IMR-90 (cell line): ENCODE measurements at regions not wholly inside any gene's neighbourhood (a gene's known extent, or its start where the extent isn't known, plus 50 kb on each side); places are given as distances from the start of the nearest gene placed in this dataset.

Experiments
- ATAC-seq: fragments of 200-7000 bp; cut with Tn5 transposase; 2 replicates; pipeline ENCODE4 v1.9.1; 2020; ENCODE audit warnings: low read depth, mild to moderate bottlenecking, moderate library complexity
- BruUV-seq: library from RNA; stranded (reverse); fragments of 400-500 nt; replicated peaks from 2 replicates; lab custom pipeline; 2021; lab: Mats Ljungman, UMichigan
- CTCF ChIA-PET: fragments of 300-600 bp; formaldehyde crosslinking; extraction: SDS; loops from one replicate; lab custom pipeline; 2021; ENCODE audit warnings: antibody characterized with exemption; lab: Yijun Ruan, JAX
- POLR2A ChIA-PET: fragments of 300-600 bp; sonication (Branson Sonifier 250); formaldehyde crosslinking; loops from one replicate; lab custom pipeline; 2022; ENCODE audit warnings: antibody characterized with exemption; ENCODE audit not compliant: unreplicated experiment; lab: Charles Lee
- DNase-seq: peaks from one replicate; pipeline ENCODE4 v3.0.0; 2013
- H2AFZ ChIP-seq: replicated peaks from 2 replicates; pipeline ENCODE3; 2013; ENCODE audit warnings: low read length, mild to moderate bottlenecking; ENCODE audit not compliant: poor library complexity
- H2AK5ac ChIP-seq: 2 replicates; pipeline ENCODE4 v1.6.1; 2013; ENCODE audit warnings: low read depth, low read length, inconsistent platforms
- H2AK9ac ChIP-seq: replicated peaks from 2 replicates; pipeline ENCODE3; 2013; ENCODE audit warnings: mild to moderate bottlenecking, low read depth, low read length, moderate library complexity; ENCODE audit not compliant: poor library complexity
- H2BK120ac ChIP-seq: 2 replicates; pipeline ENCODE4 v1.6.1; 2013; ENCODE audit warnings: low read depth, low read length, inconsistent platforms
- H2BK15ac ChIP-seq: 3 replicates; pipeline ENCODE4 v1.6.1; 2013; ENCODE audit warnings: low read depth, low read length, inconsistent platforms
- H2BK20ac ChIP-seq: 2 replicates; pipeline ENCODE4 v1.6.1; 2013; ENCODE audit warnings: low read depth, mild to moderate bottlenecking, inconsistent platforms, low read length, moderate library complexity
- H2BK5ac ChIP-seq: 2 replicates; pipeline ENCODE4 v1.6.1; 2013; ENCODE audit warnings: mild to moderate bottlenecking, low read depth, low read length, inconsistent platforms; ENCODE audit not compliant: poor library complexity, severe bottlenecking
- H3K14ac ChIP-seq: replicated peaks from 2 replicates; pipeline ENCODE4 v1.6.1; 2013; ENCODE audit warnings: low read depth, low read length, inconsistent platforms
- H3K18ac ChIP-seq: 2 replicates; pipeline ENCODE4 v1.6.1; 2013; ENCODE audit warnings: low read depth, low read length, control low read depth
- H3K23ac ChIP-seq: 2 replicates; pipeline ENCODE4 v1.6.1; 2013; ENCODE audit warnings: low read depth, low read length, inconsistent platforms
- H3K27ac ChIP-seq: 2 replicates; pipeline ENCODE4 v1.5.1; 2013; ENCODE audit warnings: mild to moderate bottlenecking, control low read depth, low read length; ENCODE audit not compliant: insufficient read depth
- H3K27me3 ChIP-seq: 2 replicates; pipeline ENCODE4 v1.6.1; 2013; ENCODE audit warnings: low read length; ENCODE audit not compliant: control insufficient read depth, insufficient read depth
- H3K36me3 ChIP-seq: 2 replicates; pipeline ENCODE4 v1.6.1; 2013; ENCODE audit warnings: low read length, mixed read lengths; ENCODE audit not compliant: control insufficient read depth, insufficient read depth
- H3K4ac ChIP-seq: 2 replicates; pipeline ENCODE4 v1.6.1; 2013; ENCODE audit warnings: low read depth, low read length, inconsistent platforms
- H3K4me1 ChIP-seq: 2 replicates; pipeline ENCODE4 v1.6.1; 2013; ENCODE audit warnings: low read length, mixed read lengths; ENCODE audit not compliant: control insufficient read depth, insufficient read depth
- H3K4me2 ChIP-seq: 2 replicates; pipeline ENCODE4 v1.6.1; 2013; ENCODE audit warnings: low read depth, mild to moderate bottlenecking, control low read depth, low read length, moderate library complexity
- H3K4me3 ChIP-seq: 2 replicates; pipeline ENCODE4 v1.5.1; 2013; ENCODE audit warnings: low read depth, mild to moderate bottlenecking, control low read depth, low read length, moderate library complexity; ENCODE audit not compliant: insufficient read depth
- H3K56ac ChIP-seq: 2 replicates; pipeline ENCODE4 v1.6.1; 2013; ENCODE audit warnings: low read length, inconsistent platforms; ENCODE audit not compliant: insufficient read depth; ENCODE audit errors: extremely low read depth
- H3K79me1 ChIP-seq, 2 experiments: 2 replicates each; pipeline ENCODE4 v1.6.1; 2013; ENCODE audit warnings: low read length in 2 of 2, inconsistent platforms in 1 of 2, low read depth in 1 of 2
- H3K9ac ChIP-seq: 2 replicates; pipeline ENCODE4 v1.6.1; 2013; ENCODE audit warnings: low read depth, low read length, control low read depth
- H3K9me1 ChIP-seq: 2 replicates; pipeline ENCODE4 v1.6.1; 2013; ENCODE audit warnings: low read length, inconsistent platforms; ENCODE audit not compliant: insufficient read depth
- H3K9me3 ChIP-seq: 2 replicates; pipeline ENCODE4 v1.6.1; 2013; ENCODE audit warnings: low read length; ENCODE audit not compliant: control insufficient read depth, insufficient read depth
- H4K20me1 ChIP-seq: 2 replicates; pipeline ENCODE4 v1.6.1; 2013; ENCODE audit warnings: low read length, inconsistent platforms; ENCODE audit not compliant: insufficient read depth
- H4K5ac ChIP-seq: 2 replicates; pipeline ENCODE4 v1.6.1; 2013; ENCODE audit warnings: mild to moderate bottlenecking, low read depth, low read length, control low read depth
- H4K8ac ChIP-seq, 2 experiments: 2 replicates each; pipeline ENCODE4 v1.6.1; 2013; ENCODE audit warnings: low read depth in 2 of 2, low read length in 2 of 2, control low read depth in 1 of 2, inconsistent platforms in 1 of 2
- H4K91ac ChIP-seq: 2 replicates; pipeline ENCODE4 v1.6.1; 2013; ENCODE audit warnings: low read depth, low read length, inconsistent platforms; ENCODE audit not compliant: insufficient read depth
- MAFK ChIP-seq: IDR thresholded peaks from 2 replicates; pipeline ENCODE4 v1.6.1; 2012; ENCODE audit warnings: low read depth, low read length, improper control_type of control experiment
- MXI1 ChIP-seq: IDR thresholded peaks from 2 replicates; pipeline ENCODE4 v1.6.1; 2012; ENCODE audit warnings: low read depth, mild to moderate bottlenecking, low read length, moderate library complexity, borderline replicate concordance
- RCOR1 ChIP-seq: IDR thresholded peaks from 2 replicates; pipeline ENCODE4 v1.6.1; 2012; ENCODE audit warnings: mild to moderate bottlenecking, low read length, improper control_type of control experiment; ENCODE audit not compliant: insufficient replicate concordance
- WGBS, 2 experiments: methylation state at CpG; one replicate each; pipeline versions ENCODE4 v1.1.5 to v1.1.7; 2013; ENCODE audit warnings: missing lambda C conversion rate in 2 of 2; ENCODE audit not compliant: insufficient read length in 1 of 2; ENCODE audit errors: extremely low coverage in 2 of 2; 5-methylcytosine and 5-hydroxymethylcytosine counted together
- dilution Hi-C: fragments of 300-500 bp; cut with HindIII; formaldehyde crosslinking; loops from one replicate; pipeline ENCODE4 v1.14.3; 2018; ENCODE audit warnings: low sequenced_read_pairs; ENCODE audit not compliant: unreplicated experiment
- in situ Hi-C: fragments of 300-500 bp; cut with MboI; formaldehyde crosslinking; loops from 3 replicates; pipeline ENCODE4 v1.14.3; 2019; ENCODE audit warnings: low sequenced_read_pairs, inconsistent platforms, mixed read lengths
- intact Hi-C: fragments of 100-400 bp; cut with micrococcal nuclease; formaldehyde crosslinking; loops from 2 replicates; pipeline ENCODE4 v1.10.0; 2022
- TF ChIP-seq, protein P1 (sequence below): conservative IDR thresholded peaks from 2 replicates; pipeline ENCODE4 v1.5.1; 2012; ENCODE audit warnings: mild to moderate bottlenecking, low read depth, low read length, improper control_type of control experiment

DNA sequence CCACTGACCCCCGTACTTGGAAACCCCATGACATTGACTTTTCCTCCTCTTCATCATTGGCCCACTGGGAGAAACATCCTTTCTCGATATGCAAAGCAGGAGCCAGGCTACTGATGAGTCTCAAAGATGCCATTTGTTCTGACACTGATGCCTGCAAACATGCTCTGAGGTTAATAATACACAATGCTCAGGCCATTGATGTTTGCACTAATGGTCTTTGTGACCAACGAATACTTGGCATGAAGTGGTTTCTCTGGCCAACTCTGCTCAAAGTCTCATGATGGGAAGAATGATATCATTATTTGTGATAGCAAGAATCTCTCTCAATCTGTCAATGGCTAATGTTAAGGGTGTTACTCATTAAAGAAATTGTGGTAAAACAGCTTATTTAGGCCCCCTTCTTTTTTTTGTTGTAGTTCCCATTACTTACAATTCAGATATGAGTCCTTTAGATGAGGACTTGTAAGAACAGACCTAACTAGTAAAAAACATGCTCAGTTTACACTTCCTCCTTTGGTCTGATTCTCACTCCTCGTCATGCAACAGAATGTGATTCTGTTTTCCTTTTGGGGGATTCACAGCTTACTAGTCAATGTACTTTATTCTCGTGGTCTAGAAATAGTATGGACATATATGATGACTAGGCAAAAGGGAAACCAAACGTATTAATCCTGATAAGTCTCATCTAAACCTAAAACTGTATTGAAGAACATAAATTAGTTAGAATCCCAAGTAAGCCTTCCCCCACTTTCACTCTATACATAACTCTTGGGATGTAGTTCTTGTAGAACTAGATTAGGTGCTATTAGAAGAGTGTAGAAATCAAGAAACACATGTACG, 488.8 kb upstream of the DPPA4 start:
- Histone ChIP-seq H3K9ac (no peak overlapping the region), H3K9me3 (no peaks in the 10 kb centered on the region), H3K79me1 (no peaks in the 10 kb centered on the region), H4K91ac (no peak overlapping the region), H4K8ac (no peak overlapping the region), H3K4me3 (no peak overlapping the region), H2AK9ac (no peak overlapping the region), H2AFZ (no peak overlapping the region), H3K27me3 (no peaks in the 10 kb centered on the region), H3K56ac (no peak overlapping the region), H2BK5ac (no peak overlapping the region), H2BK15ac (no peak overlapping the region), H2BK120ac (no peak overlapping the region), H3K27ac (no peak overlapping the region), H3K18ac (no peak overlapping the region), H2AK5ac (no peak overlapping the region), H3K36me3 (no peaks in the 10 kb centered on the region), H4K20me1 (no peaks in the 10 kb centered on the region), H3K4me2 (no peak overlapping the region), H4K5ac (no peak overlapping the region), H3K9me1 (no peaks in the 10 kb centered on the region), H2BK20ac (no peak overlapping the region), H3K23ac (no peak overlapping the region), H3K14ac (no peak overlapping the region), H3K4me1 (no peaks in the 10 kb centered on the region), H3K4ac (no peak overlapping the region)
- intact Hi-C loops, result no loop called here
- 60% methylated on average over 1 of the region's 7 CpGs; no CpG with 5 or more reads in 1 of the 2 experiments for WGBS, 2 experiments
- DNase-seq (no peak), ATAC-seq (no peak)
- TF ChIP-seq RCOR1 (no peak), MAFK (peak; percentile 77), MXI1 (no peak)
- TF ChIP-seq, protein P1, sequence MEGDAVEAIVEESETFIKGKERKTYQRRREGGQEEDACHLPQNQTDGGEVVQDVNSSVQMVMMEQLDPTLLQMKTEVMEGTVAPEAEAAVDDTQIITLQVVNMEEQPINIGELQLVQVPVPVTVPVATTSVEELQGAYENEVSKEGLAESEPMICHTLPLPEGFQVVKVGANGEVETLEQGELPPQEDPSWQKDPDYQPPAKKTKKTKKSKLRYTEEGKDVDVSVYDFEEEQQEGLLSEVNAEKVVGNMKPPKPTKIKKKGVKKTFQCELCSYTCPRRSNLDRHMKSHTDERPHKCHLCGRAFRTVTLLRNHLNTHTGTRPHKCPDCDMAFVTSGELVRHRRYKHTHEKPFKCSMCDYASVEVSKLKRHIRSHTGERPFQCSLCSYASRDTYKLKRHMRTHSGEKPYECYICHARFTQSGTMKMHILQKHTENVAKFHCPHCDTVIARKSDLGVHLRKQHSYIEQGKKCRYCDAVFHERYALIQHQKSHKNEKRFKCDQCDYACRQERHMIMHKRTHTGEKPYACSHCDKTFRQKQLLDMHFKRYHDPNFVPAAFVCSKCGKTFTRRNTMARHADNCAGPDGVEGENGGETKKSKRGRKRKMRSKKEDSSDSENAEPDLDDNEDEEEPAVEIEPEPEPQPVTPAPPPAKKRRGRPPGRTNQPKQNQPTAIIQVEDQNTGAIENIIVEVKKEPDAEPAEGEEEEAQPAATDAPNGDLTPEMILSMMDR, result no peak
- ChIA-PET CTCF (no interaction called here), POLR2A (no interaction called here)
- in situ Hi-C loops, result no loop called here
- BruUV-seq, result no TSS peak
- dilution Hi-C loops, result no loop called here
